ENCODE measurements at regions not wholly inside any gene's neighbourhood (a gene's known extent, or its start where the extent isn't known, plus 50 kb on each side); places are given as distances from the start of the nearest gene placed in this dataset.

DNA sequence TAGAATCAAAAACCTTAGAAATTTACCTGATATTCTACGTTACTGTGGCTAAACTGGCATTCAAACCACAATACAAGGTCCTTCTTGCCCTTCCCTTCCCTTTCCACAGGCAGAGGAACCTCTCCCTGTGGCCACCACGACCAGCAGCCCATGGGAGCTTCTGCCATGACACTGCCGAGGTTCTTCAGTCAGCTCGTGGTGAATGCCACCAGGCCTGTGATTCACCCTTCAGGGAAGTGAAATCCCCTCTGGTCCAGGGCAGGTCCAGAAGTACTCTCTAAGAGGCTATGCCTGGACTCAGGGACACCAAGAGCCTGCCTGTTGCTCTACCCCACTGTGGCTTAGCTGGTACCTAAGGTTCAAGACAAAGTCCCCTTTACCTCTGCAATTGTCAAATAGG is 123.0 kb downstream of the HTR1B start (continued):
- no peak for TF ChIP-seq DR1 (CRISPR knock-in tag; IDR thresholded peaks at IDR 0.05)
- no peak for TF ChIP-seq ZNF749 (CRISPR knock-in tag; IDR thresholded peaks at IDR 0.05; ENCODE audit: borderline replicate concordance)
- no peak for TF ChIP-seq NFIC (IDR thresholded peaks at IDR 0.05; ENCODE audit: low read length)
- TF ChIP-seq ATAD3A (CRISPR knock-in tag; IDR thresholded peaks at IDR 0.05): no peak
- no peak for TF ChIP-seq FOXK1 (CRISPR knock-in tag; IDR thresholded peaks at IDR 0.05; ENCODE audit: borderline replicate concordance, low read depth)

DNA sequence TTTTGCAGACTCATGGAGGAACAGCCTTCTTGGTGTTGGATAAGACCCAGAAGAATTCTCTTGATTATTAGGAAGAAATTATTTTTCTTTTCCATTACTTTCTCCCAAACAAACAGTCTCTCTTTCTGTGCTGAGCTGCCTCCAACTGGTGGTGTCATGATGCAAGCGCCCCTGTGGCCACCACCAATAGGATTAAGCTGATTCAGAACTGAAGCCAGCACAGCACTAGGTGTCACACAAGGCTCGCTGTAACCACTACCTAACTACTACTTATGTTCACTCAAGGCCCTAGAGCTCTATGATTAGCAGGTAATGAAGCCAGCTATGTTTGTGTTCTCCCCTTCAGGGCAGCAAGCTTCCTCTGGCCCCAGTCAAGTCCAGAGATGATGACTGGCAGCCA is 123.4 kb downstream of the HTR1B start:
- Histone ChIP-seq H4K20me1 (ENCODE audit: insufficient read depth, low read length) (no peaks in the 10 kb centered on the region), H3K9me3 (ENCODE audit: low read length) (peaks cover 47% of the 10 kb centered on the region), H3K27me3 (ENCODE audit: control insufficient read depth in 1 of 2, insufficient read depth in 2 of 2, low read length in 2 of 2) (no peaks in the 10 kb centered on the region), H3K4me1 (ENCODE audit: insufficient read depth, low read length) (no peaks in the 10 kb centered on the region), H3K4me2 (ENCODE audit: low read depth, low read length) (no peak overlapping the region), H2AFZ (ENCODE audit: low read length) (no peak overlapping the region), H3K4me3 (replicated peaks in 1 of 3; ENCODE audit: insufficient read depth in 1 of 3, low read depth in 2 of 3, low read length in 3 of 3) (no peak overlapping the region), H3K36me3 (replicated peaks in 1 of 2; ENCODE audit: control insufficient read depth in 1 of 2, insufficient read depth in 2 of 2, low read length in 2 of 2) (no peaks in the 10 kb centered on the region), H3K79me2 (ENCODE audit: insufficient read depth, low read length) (no peaks in the 10 kb centered on the region), H3K27ac (ENCODE audit: extremely low read length, insufficient read depth, low read length) (no peak overlapping the region), H3K9ac (ENCODE audit: insufficient read depth, low read depth, low read length) (no peak overlapping the region)
- ChIA-PET CTCF (ENCODE audit: low intra/inter-chr PET ratio, low total read pairs) (no interaction called here), POLR2A (no interaction called here)
- BruUV-seq (replicated peaks): no TSS peak
- intact Hi-C loops (cut with micrococcal nuclease; ENCODE audit: unreplicated experiment) (no loop called here), in situ Hi-C loops (cut with HindIII; ENCODE audit: extremely low pct_ligation_motif_present, low pct_unique_long_range_greater_than_20kb) (no loop called here)
- no peak for ATAC-seq
- FAIRE-seq: no peak
- TF ChIP-seq CBFB (CRISPR knock-in tag; IDR thresholded peaks at IDR 0.05): no peak
- no peak for TF ChIP-seq ZNF234 (CRISPR knock-in tag; conservative IDR thresholded peaks at IDR 0.05)
- no peak for TF ChIP-seq ZFY (CRISPR knock-in tag; IDR thresholded peaks at IDR 0.05)
- no peak for TF ChIP-seq ZNF510 (CRISPR knock-in tag; IDR thresholded peaks at IDR 0.05; ENCODE audit: low read depth)
- no peak for TF ChIP-seq MIER2 (CRISPR knock-in tag; IDR thresholded peaks at IDR 0.05)
- TF ChIP-seq ZNF33A (CRISPR knock-in tag; IDR thresholded peaks at IDR 0.05; ENCODE audit: borderline replicate concordance): no peak
- no peak for DNase-seq (ENCODE audit: low spot score)
- 4% methylated on average over 2 of the region's 2 CpGs for WGBS (ENCODE audit: low lambda C conversion rate)

Measured in HepG2 (cell line).